ENCODE measurements at regions not wholly inside any gene's neighbourhood (a gene's known extent, or its start where the extent isn't known, plus 50 kb on each side); places are given as distances from the start of the nearest gene placed in this dataset.

DNA sequence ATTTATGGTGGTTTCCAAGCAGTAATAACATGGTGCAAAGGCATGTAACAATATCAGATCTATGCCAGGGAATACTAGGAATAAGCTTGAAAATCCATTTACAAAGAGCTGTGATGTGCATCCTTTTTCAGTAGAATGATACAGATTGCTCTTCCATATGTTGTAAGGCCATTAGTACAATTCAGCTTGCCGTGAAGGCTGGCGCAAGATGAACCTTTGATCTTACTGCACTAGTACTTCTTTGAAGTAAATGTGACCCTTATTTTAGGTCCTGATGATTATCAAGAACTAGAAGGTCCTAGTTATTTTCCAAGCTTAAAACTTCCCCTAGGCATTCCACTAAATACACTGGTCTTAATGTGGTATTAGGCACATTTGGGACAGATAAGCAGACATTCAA lies 210.1 kb upstream of the CD96 start:
- Histone ChIP-seq H3K4me3 (no peak overlapping the region), H3K9me3 (no peaks in the 10 kb centered on the region), H3K4me1 (no peaks in the 10 kb centered on the region), H3K36me3 (no peaks in the 10 kb centered on the region), H3K27ac (no peak overlapping the region), H3K27me3 (ENCODE audit: low read depth) (no peaks in the 10 kb centered on the region)
- TF ChIP-seq, protein P1, sequence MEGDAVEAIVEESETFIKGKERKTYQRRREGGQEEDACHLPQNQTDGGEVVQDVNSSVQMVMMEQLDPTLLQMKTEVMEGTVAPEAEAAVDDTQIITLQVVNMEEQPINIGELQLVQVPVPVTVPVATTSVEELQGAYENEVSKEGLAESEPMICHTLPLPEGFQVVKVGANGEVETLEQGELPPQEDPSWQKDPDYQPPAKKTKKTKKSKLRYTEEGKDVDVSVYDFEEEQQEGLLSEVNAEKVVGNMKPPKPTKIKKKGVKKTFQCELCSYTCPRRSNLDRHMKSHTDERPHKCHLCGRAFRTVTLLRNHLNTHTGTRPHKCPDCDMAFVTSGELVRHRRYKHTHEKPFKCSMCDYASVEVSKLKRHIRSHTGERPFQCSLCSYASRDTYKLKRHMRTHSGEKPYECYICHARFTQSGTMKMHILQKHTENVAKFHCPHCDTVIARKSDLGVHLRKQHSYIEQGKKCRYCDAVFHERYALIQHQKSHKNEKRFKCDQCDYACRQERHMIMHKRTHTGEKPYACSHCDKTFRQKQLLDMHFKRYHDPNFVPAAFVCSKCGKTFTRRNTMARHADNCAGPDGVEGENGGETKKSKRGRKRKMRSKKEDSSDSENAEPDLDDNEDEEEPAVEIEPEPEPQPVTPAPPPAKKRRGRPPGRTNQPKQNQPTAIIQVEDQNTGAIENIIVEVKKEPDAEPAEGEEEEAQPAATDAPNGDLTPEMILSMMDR (IDR thresholded peaks at IDR 0.05) = no peak
- no peak for ATAC-seq
- intact Hi-C loops (cut with DNase I) = no loop called here
- no peak for DNase-seq

DNA sequence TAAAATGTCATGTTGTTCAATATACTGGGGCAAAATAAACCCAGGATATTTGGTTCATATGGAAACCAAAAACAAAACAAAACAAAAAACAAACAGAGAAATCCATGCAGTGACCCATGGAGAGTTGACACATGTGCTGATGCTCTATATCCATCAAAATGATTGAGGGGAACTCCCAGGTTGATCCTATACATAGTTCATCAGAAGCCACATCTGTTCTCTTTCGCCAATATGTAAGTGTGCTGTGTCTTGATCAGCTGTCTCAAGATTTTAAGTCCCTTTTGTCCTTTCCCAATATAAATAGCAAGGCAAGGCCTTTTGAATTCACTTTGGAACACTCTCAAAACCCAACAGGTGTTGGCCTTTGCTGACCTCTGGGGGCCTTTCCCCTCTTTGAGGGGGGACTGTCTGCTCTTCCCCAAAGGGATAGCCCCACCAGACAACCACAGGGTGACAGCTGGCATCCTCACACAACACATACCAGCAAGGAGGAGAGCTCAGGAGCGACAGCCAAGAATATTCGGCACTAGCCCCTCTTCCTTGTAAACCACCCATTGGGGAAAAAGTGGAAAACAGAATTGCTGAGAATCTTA lies 209.4 kb upstream of the CD96 start:
- Histone ChIP-seq H3K9me3 (no peaks in the 10 kb centered on the region), H3K27me3 (ENCODE audit: low read depth) (no peaks in the 10 kb centered on the region), H3K4me1 (no peaks in the 10 kb centered on the region), H3K27ac (no peak overlapping the region), H3K4me3 (no peak overlapping the region), H3K36me3 (no peaks in the 10 kb centered on the region)
- intact Hi-C loops (cut with DNase I) = no loop called here
- TF ChIP-seq, protein P1 (IDR thresholded peaks at IDR 0.05) = no peak
- no peak for DNase-seq
- ATAC-seq = no peak

DNA sequence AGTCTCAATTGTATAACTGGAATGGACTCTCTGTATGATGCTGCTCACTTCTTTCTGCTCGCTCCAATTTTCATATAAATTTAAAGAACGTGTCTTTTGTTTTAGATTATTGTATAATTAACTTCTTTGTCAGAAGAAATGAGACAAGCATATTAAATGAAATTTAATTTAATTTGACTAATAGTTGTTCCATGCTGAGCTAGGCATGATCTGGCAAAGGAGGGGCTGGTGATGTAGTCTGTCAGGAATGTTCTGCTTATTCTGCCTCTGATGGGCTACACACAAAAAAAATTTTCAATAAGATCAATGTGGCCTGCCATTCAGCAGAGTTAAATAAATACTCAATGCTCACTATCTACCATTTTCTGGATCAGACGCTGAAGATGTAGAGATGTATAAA lies 208.4 kb upstream of the CD96 start:
- no peaks in the 10 kb centered on the region for H3K4me1 ChIP-seq
- H3K4me3 ChIP-seq = no peak overlapping the region
- ATAC-seq (no peak), DNase-seq (no peak)
- H3K27me3 ChIP-seq (ENCODE audit: low read depth) = no peaks in the 10 kb centered on the region
- no peaks in the 10 kb centered on the region for H3K9me3 ChIP-seq
- H3K27ac ChIP-seq = no peak overlapping the region
- H3K36me3 ChIP-seq = no peaks in the 10 kb centered on the region
- TF ChIP-seq, protein P1 (IDR thresholded peaks at IDR 0.05) = no peak
- intact Hi-C loops (cut with DNase I) = no loop called here

DNA sequence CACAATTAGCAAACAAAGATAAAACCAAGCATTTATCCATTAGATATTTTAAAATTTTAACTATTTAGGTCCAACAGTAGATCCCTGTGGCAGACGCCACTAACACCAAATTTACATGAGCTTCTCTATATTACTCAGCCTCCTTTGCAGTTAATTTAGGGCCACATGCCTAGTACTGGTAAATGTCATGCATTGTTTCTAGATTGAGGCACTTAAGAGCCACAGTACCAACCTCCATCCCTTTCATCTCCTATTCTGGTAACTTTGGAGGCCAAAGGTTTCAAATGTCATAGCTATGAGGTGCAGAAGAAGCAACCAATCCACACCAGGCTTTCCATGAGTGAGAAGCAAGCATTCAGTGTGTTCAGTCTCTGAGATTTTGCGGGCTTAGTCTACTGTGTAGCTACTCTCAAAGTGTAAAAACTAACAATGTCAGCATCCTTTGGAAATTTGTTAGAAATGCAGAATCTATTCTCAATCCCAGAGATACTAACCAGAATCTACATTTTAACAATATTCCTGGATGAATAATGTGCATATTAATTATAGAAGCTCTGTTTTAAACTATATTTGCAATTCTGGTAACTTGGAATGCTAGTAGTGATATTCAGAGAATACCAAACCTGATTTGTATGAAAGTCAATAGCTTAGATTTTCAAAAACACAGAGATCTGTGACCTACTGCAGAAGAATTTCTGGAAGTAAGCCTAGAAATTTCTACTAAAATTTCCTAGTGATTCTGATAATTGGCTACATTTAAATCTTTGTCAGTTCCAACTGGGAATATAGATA lies 206.3 kb upstream of the CD96 start:
- no peak overlapping the region for H3K4me3 ChIP-seq
- no peak for ATAC-seq
- intact Hi-C loops (cut with DNase I) = no loop called here
- no peaks in the 10 kb centered on the region for H3K36me3 ChIP-seq
- no peak for DNase-seq
- no peaks in the 10 kb centered on the region for H3K9me3 ChIP-seq
- no peaks in the 10 kb centered on the region for H3K4me1 ChIP-seq
- TF ChIP-seq, protein P1 (IDR thresholded peaks at IDR 0.05) = no peak
- no peak overlapping the region for H3K27ac ChIP-seq
- no peaks in the 10 kb centered on the region for H3K27me3 ChIP-seq (ENCODE audit: low read depth)

DNA sequence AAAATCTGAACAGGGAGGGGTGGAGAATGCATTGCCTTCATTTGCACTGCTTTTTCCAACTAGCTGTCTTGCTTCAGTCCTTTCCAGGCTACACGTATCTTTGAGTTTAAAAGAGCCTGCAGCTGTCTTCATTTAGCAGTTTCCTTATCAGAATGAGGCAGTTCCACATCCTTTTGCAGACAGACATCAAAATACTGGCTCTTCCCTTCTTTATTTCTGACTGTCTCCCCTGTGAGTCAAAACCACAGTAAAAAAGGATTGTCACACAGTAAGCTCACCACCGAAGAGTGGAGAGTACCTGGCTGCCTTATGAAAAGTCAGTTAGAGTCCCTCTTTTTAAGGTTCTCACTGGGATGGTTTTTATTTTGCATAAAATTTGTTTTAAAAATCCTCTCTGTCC lies 205.5 kb upstream of the CD96 start:
- TF ChIP-seq, protein P1 (IDR thresholded peaks at IDR 0.05) = no peak
- ATAC-seq (no peak), DNase-seq (no peak)
- Histone ChIP-seq H3K4me1 (no peaks in the 10 kb centered on the region), H3K27ac (no peak overlapping the region), H3K4me3 (no peak overlapping the region), H3K9me3 (peaks cover 6% of the 10 kb centered on the region), H3K27me3 (ENCODE audit: low read depth) (no peaks in the 10 kb centered on the region), H3K36me3 (no peaks in the 10 kb centered on the region)
- intact Hi-C loops (cut with DNase I) = no loop called here
